Adrenal gland (tissue), 9 donors: ENCODE measurements at regions not wholly inside any gene's neighbourhood (a gene's known extent, or its start where the extent isn't known, plus 50 kb on each side); places are given as distances from the start of the nearest gene placed in this dataset.
A peak's percentile ranks its signal among the peaks of the same experiment; 100 is the strongest.

Source experiments
- DNase-seq, 7 donors: peaks; one replicate each; pipeline ENCODE4 v3.0.0-alpha.2; 2019 to 2020
- H3K27ac ChIP-seq, 5 donors: fragments of 200-600 bp; sonication (generic) in 4 of 5; 1 replicate in 3 of 5; 2 replicates in 2 of 5; pipeline versions ENCODE4 v1.5.1 to v1.8.0; 2016 to 2020; ENCODE audit warnings: mild to moderate bottlenecking in 1 of 5
- H3K27me3 ChIP-seq: fragments of 200-600 bp; 2 replicates; pipeline ENCODE4 v1.8.0; 2021
- H3K36me3 ChIP-seq, 2 donors: fragments of 200-600 bp; replicated peaks in 1 of 2; 1 replicate in 1 of 2; 2 replicates in 1 of 2; pipeline versions ENCODE4 v1.5.1 to v1.8.0; 2018 to 2022
- H3K4me1 ChIP-seq, 2 donors: fragments of 200-600 bp; replicated peaks in 1 of 2; 1 replicate in 1 of 2; 2 replicates in 1 of 2; pipeline versions ENCODE4 v1.5.1 to v1.8.0; 2018 to 2021
- H3K4me3 ChIP-seq, 4 donors: fragments of 200-600 bp; sonication (generic) in 3 of 4; one replicate each; pipeline ENCODE4 v1.5.1; 2016 to 2018
- H3K9me3 ChIP-seq, 3 donors: fragments of 200-600 bp; sonication (generic) in 1 of 3; replicated peaks in 1 of 3; 1 replicate in 2 of 3; 2 replicates in 1 of 3; pipeline versions ENCODE4 v1.5.1 to v1.8.0; 2016 to 2021
- CTCF ChIP-seq, 6 experiments: fragments of 450-650 bp in 4 of 6; fragments of 200-600 bp in 2 of 6; sonication (generic) in 1 of 6; IDR thresholded peaks; 1 replicate in 5 of 6; 2 replicates in 1 of 6; pipeline versions ENCODE4 v1.5.1 to v1.8.0; 2016 to 2021; ENCODE audit warnings: antibody characterized with exemption in 6 of 6, mild to moderate bottlenecking in 2 of 6, moderate library complexity in 1 of 6
- POLR2A ChIP-seq, 2 donors: fragments of 450-650 bp; IDR thresholded peaks; one replicate each; pipeline ENCODE4 v1.6.1; 2017; ENCODE audit warnings: antibody characterized with exemption in 2 of 2, mild to moderate bottlenecking in 2 of 2, moderate library complexity in 1 of 2
- WGBS, 4 donors: extraction: QIAGEN DNeasy Blood & Tissue Kit in 2 of 4; methylation state at CpG; one replicate each; pipeline versions ENCODE4 v1.1.5 to v1.1.7; 2013 to 2017; 5-methylcytosine and 5-hydroxymethylcytosine counted together
- intact Hi-C, 2 donors: fragments of 100-400 bp; cut with DNase I; formaldehyde crosslinking; loops; one replicate each; pipeline versions ENCODE4 v1.14.1 to v1.15.0; 2022 to 2023
- donor health status: healthy with polysubstance abuse.
- donor health status: Bipolar disorder and iron deficiency.
- donor health status: DM: yes; HTN: yes; CAD: no.
- donor health status: DM: no; HTN: no; CAD: no.
- donor health status: DM: no; HTN: no; CAD: no.

GRCh38 chr17:83179374-83179773, 100.0 kb downstream of the METRNL start:
- H3K27ac ChIP-seq = no peak overlapping the region
- H3K27me3 ChIP-seq = no peaks in the 10 kb centered on the region
- H3K9me3 ChIP-seq = no peaks in the 10 kb centered on the region
- 82 to 92% (median 86%) methylated on average over 12 of the region's 12 CpGs for WGBS, 4 donors
- no peak overlapping the region for H3K4me3 ChIP-seq
- no peaks in the 10 kb centered on the region for H3K36me3 ChIP-seq
- TF ChIP-seq POLR2A (IDR thresholded peaks at IDR 0.05) (no peak), CTCF (IDR thresholded peaks at IDR 0.05) (no peak)
- peak in 1 of 7 donors; percentile 11 for DNase-seq
- H3K4me1 ChIP-seq = no peaks in the 10 kb centered on the region
- intact Hi-C loops = no loop called here

DNA sequence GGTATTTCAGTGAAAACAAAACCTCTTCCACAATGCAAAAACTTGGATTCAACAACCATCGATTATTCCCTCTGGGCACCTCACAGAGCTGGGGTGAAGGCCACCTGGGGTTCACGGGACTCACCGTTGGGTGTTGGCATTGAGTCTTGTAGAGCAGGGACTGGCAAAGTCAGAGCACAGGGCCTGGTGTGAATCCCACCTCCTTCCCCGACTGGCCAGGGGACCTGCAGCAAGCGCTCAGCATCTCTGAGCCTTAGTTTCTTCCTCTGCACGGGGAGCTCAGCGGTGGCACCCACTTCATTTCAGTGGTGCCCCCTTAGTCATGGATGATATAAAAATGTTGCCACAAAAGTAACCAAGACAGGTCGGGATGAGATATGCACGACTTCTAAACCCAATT, 100.4 kb downstream of the METRNL start:
- Histone ChIP-seq H3K4me1 (no peaks in the 10 kb centered on the region), H3K36me3 (no peaks in the 10 kb centered on the region), H3K27ac (no peak overlapping the region), H3K27me3 (no peaks in the 10 kb centered on the region), H3K9me3 (no peaks in the 10 kb centered on the region), H3K4me3 (no peak overlapping the region)
- intact Hi-C loops = no loop called here
- 90 to 92% (median 91%) methylated on average over 7 to 9 of the region's 9 CpGs for WGBS, 4 donors
- no peak for TF ChIP-seq POLR2A (IDR thresholded peaks at IDR 0.05)
- TF ChIP-seq CTCF (IDR thresholded peaks at IDR 0.05) = no peak
- peak in 1 of 7 donors; percentile 6 for DNase-seq

GRCh38 chr17:83180264-83180995, 101.0 kb downstream of the METRNL start:
- 95 to 98% (median 97%) methylated on average over 25 of the region's 25 CpGs for WGBS, 4 donors
- Histone ChIP-seq H3K36me3 (no peaks in the 10 kb centered on the region), H3K27me3 (no peaks in the 10 kb centered on the region), H3K9me3 (no peaks in the 10 kb centered on the region), H3K4me3 (no peak overlapping the region), H3K4me1 (no peaks in the 10 kb centered on the region), H3K27ac (no peak overlapping the region)
- TF ChIP-seq POLR2A (IDR thresholded peaks at IDR 0.05) = no peak
- TF ChIP-seq CTCF (IDR thresholded peaks at IDR 0.05) = no peak
- peak in 2 of 7 donors; percentile 8 to 9 for DNase-seq
- intact Hi-C loops = no loop called here

- intact Hi-C loops = no loop called here
- TF ChIP-seq CTCF (IDR thresholded peaks at IDR 0.05) (no peak), POLR2A (IDR thresholded peaks at IDR 0.05) (no peak)
- Histone ChIP-seq H3K4me3 (no peak overlapping the region), H3K9me3 (no peaks in the 10 kb centered on the region), H3K27ac (no peak overlapping the region), H3K4me1 (no peaks in the 10 kb centered on the region), H3K36me3 (no peaks in the 10 kb centered on the region), H3K27me3 (no peaks in the 10 kb centered on the region)
- peak in 3 of 7 donors; percentile 10 to 38 (median 18) for DNase-seq
- 86 to 100% (median 93%) methylated on average over 1 to 2 of the region's 2 CpGs for WGBS, 4 donors
Observed at GRCh38 chr17:83180996-83181481, 101.6 kb downstream of the METRNL start.
